Tibial nerve (tissue), 4 donors: ENCODE measurements at regions not wholly inside any gene's neighbourhood (a gene's known extent, or its start where the extent isn't known, plus 50 kb on each side); places are given as distances from the start of the nearest gene placed in this dataset.

Source experiments
- EP300 ChIP-seq, 2 donors: sonication (generic); formaldehyde crosslinking; IDR thresholded peaks; one replicate each; pipeline ENCODE4 v1.6.1; 2017; ENCODE audit warnings: antibody characterized with exemption in 2 of 2, mild to moderate bottlenecking in 1 of 2
- TF ChIP-seq, protein P1 (sequence below), 5 experiments: fragments of 200-600 bp in 3 of 5; fragments of 450-650 bp in 2 of 5; sonication (generic) in 3 of 5; IDR thresholded peaks; one replicate each; pipeline ENCODE4 v1.5.1; 2016 to 2019; ENCODE audit warnings: antibody characterized with exemption in 5 of 5, mild to moderate bottlenecking in 3 of 5, moderate library complexity in 2 of 5

- TF ChIP-seq, protein P1, sequence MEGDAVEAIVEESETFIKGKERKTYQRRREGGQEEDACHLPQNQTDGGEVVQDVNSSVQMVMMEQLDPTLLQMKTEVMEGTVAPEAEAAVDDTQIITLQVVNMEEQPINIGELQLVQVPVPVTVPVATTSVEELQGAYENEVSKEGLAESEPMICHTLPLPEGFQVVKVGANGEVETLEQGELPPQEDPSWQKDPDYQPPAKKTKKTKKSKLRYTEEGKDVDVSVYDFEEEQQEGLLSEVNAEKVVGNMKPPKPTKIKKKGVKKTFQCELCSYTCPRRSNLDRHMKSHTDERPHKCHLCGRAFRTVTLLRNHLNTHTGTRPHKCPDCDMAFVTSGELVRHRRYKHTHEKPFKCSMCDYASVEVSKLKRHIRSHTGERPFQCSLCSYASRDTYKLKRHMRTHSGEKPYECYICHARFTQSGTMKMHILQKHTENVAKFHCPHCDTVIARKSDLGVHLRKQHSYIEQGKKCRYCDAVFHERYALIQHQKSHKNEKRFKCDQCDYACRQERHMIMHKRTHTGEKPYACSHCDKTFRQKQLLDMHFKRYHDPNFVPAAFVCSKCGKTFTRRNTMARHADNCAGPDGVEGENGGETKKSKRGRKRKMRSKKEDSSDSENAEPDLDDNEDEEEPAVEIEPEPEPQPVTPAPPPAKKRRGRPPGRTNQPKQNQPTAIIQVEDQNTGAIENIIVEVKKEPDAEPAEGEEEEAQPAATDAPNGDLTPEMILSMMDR (IDR thresholded peaks at IDR 0.05): no peak
- no peak for TF ChIP-seq EP300 (IDR thresholded peaks at IDR 0.05)
These were observed 104.5 kb upstream of the ACVR2A start for GRCh38 chr2:147740211-147740927.
